Esophagus squamous epithelium (tissue), 4 donors: ENCODE measurements at regions not wholly inside any gene's neighbourhood (a gene's known extent, or its start where the extent isn't known, plus 50 kb on each side); places are given as distances from the start of the nearest gene placed in this dataset.

ENCODE experiments used
- CTCF ChIP-seq, 6 experiments: fragments of 450-650 bp in 4 of 6; fragments of 200-600 bp in 2 of 6; sonication (generic) in 2 of 6; IDR thresholded peaks; one replicate each; pipeline ENCODE4 v1.5.1; 2016 to 2019; ENCODE audit warnings: antibody characterized with exemption in 6 of 6, mild to moderate bottlenecking in 4 of 6, moderate library complexity in 4 of 6
- POLR2A ChIP-seq, 4 donors: fragments of 450-650 bp; IDR thresholded peaks; one replicate each; pipeline ENCODE4 v1.6.1; 2017; ENCODE audit warnings: antibody characterized with exemption in 4 of 4, mild to moderate bottlenecking in 4 of 4, moderate library complexity in 3 of 4

GRCh38 chr13:105276571-105276970 is 1258.9 kb downstream of the EFNB2 start:
- TF ChIP-seq CTCF (IDR thresholded peaks at IDR 0.05) = no peak
- no peak for TF ChIP-seq POLR2A (IDR thresholded peaks at IDR 0.05)
